Liver (tissue), 3 donors: ENCODE measurements at regions not wholly inside any gene's neighbourhood (a gene's known extent, or its start where the extent isn't known, plus 50 kb on each side); places are given as distances from the start of the nearest gene placed in this dataset.

Experiments
- EGR1 ChIP-seq, 2 donors: IDR thresholded peaks; 2 replicates each; pipeline ENCODE4 v1.6.1; 2016 to 2018; ENCODE audit warnings: antibody characterized with exemption in 2 of 2, low read depth in 2 of 2
- JUND ChIP-seq, 2 donors: IDR thresholded peaks; 2 replicates each; pipeline ENCODE4 v1.6.1; 2016; ENCODE audit warnings: antibody characterized with exemption in 2 of 2
- RXRA ChIP-seq, 2 donors: IDR thresholded peaks; 2 replicates each; pipeline ENCODE4 v1.6.1; 2017 to 2018; ENCODE audit warnings: antibody characterized with exemption in 2 of 2, mild to moderate bottlenecking in 1 of 2
- YY1 ChIP-seq: IDR thresholded peaks from 2 replicates; pipeline ENCODE4 v1.6.1; 2016; ENCODE audit warnings: antibody characterized with exemption, mild to moderate bottlenecking
- TF ChIP-seq, protein P1 (sequence below): fragments of 150-350 bp; IDR thresholded peaks from 2 replicates; pipeline ENCODE4 v1.5.1; 2017; ENCODE audit warnings: improper control_type of control experiment, low read depth, low read length; ENCODE audit not compliant: missing input control
- TF ChIP-seq, protein P2 (sequence below): IDR thresholded peaks from 2 replicates; pipeline ENCODE4 v1.6.1; 2016; ENCODE audit warnings: antibody characterized with exemption
- TF ChIP-seq, protein P3 (sequence below): IDR thresholded peaks from 2 replicates; pipeline ENCODE4 v1.6.1; 2016; ENCODE audit warnings: antibody characterized with exemption
- donor health status: healthy.
- donor health status: healthy.

DNA sequence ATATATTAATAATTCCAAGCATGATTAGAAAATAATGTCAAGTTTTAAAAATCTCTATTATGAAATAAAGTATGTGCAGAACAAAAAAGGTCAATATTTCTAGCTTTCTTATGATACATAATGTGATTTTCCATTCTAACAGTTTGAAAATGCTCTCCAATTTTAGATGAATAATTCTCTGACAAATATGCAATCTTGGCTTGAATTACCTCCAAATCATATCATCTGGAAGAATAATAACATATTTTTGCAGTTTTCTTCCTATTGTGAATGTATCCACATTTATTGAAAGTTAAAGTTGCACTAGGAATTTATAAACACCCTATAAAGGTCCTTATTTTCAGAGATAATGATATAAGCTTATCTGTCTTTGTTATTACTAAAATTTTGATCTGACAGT lies 548.5 kb upstream of the SLC10A2 start:
- TF ChIP-seq, protein P1, sequence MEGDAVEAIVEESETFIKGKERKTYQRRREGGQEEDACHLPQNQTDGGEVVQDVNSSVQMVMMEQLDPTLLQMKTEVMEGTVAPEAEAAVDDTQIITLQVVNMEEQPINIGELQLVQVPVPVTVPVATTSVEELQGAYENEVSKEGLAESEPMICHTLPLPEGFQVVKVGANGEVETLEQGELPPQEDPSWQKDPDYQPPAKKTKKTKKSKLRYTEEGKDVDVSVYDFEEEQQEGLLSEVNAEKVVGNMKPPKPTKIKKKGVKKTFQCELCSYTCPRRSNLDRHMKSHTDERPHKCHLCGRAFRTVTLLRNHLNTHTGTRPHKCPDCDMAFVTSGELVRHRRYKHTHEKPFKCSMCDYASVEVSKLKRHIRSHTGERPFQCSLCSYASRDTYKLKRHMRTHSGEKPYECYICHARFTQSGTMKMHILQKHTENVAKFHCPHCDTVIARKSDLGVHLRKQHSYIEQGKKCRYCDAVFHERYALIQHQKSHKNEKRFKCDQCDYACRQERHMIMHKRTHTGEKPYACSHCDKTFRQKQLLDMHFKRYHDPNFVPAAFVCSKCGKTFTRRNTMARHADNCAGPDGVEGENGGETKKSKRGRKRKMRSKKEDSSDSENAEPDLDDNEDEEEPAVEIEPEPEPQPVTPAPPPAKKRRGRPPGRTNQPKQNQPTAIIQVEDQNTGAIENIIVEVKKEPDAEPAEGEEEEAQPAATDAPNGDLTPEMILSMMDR, result no peak
- TF ChIP-seq, protein P2, sequence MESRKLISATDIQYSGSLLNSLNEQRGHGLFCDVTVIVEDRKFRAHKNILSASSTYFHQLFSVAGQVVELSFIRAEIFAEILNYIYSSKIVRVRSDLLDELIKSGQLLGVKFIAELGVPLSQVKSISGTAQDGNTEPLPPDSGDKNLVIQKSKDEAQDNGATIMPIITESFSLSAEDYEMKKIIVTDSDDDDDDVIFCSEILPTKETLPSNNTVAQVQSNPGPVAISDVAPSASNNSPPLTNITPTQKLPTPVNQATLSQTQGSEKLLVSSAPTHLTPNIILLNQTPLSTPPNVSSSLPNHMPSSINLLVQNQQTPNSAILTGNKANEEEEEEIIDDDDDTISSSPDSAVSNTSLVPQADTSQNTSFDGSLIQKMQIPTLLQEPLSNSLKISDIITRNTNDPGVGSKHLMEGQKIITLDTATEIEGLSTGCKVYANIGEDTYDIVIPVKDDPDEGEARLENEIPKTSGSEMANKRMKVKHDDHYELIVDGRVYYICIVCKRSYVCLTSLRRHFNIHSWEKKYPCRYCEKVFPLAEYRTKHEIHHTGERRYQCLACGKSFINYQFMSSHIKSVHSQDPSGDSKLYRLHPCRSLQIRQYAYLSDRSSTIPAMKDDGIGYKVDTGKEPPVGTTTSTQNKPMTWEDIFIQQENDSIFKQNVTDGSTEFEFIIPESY, result no peak
- TF ChIP-seq JUND (IDR thresholded peaks at IDR 0.05) (no peak), RXRA (IDR thresholded peaks at IDR 0.05) (no peak), YY1 (no peak), EGR1 (IDR thresholded peaks at IDR 0.05; ENCODE audit: low read depth in 2 of 2) (no peak)
- TF ChIP-seq, protein P3, sequence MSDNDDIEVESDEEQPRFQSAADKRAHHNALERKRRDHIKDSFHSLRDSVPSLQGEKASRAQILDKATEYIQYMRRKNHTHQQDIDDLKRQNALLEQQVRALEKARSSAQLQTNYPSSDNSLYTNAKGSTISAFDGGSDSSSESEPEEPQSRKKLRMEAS, result no peak
